ENCODE measurements at regions not wholly inside any gene's neighbourhood (a gene's known extent, or its start where the extent isn't known, plus 50 kb on each side); places are given as distances from the start of the nearest gene placed in this dataset.

DNA sequence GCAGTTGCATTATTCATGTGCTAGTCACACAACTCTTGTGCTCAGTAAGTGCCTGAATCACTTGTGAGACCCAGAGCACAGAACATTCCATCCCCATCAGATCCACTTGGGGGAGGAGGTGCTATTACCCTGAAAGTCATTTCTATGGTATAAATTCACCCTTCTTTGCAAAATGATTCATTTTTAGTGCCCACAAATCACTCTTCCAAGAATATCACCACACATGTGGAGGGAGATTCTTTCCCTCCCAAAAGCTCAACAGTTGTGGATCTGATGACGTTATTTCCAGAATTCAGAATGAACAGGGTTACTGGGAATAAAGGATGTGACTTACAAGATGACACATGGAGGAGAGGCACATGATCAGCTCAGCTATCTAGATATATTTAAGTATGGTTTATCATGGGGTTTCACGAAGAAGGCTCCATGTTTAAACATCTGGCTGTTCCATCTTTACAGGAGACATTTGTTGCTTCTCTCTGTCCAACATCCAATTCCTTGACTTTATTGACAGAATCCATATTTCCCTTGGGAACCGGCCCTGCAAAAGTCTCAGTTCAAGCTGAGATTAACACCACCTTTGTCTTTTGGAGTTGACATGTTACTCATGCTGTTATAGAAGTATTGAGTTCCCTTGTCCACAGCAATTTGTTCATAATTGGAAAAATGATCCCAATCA is 214.2 kb upstream of the PROK2 start:
- TF ChIP-seq, protein P1, sequence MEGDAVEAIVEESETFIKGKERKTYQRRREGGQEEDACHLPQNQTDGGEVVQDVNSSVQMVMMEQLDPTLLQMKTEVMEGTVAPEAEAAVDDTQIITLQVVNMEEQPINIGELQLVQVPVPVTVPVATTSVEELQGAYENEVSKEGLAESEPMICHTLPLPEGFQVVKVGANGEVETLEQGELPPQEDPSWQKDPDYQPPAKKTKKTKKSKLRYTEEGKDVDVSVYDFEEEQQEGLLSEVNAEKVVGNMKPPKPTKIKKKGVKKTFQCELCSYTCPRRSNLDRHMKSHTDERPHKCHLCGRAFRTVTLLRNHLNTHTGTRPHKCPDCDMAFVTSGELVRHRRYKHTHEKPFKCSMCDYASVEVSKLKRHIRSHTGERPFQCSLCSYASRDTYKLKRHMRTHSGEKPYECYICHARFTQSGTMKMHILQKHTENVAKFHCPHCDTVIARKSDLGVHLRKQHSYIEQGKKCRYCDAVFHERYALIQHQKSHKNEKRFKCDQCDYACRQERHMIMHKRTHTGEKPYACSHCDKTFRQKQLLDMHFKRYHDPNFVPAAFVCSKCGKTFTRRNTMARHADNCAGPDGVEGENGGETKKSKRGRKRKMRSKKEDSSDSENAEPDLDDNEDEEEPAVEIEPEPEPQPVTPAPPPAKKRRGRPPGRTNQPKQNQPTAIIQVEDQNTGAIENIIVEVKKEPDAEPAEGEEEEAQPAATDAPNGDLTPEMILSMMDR (IDR thresholded peaks at IDR 0.05) = no peak
- no peak for TF ChIP-seq ZFX (IDR thresholded peaks at IDR 0.05; ENCODE audit: borderline replicate concordance)
